ENCODE measurements at regions not wholly inside any gene's neighbourhood (a gene's known extent, or its start where the extent isn't known, plus 50 kb on each side); places are given as distances from the start of the nearest gene placed in this dataset.

DNA sequence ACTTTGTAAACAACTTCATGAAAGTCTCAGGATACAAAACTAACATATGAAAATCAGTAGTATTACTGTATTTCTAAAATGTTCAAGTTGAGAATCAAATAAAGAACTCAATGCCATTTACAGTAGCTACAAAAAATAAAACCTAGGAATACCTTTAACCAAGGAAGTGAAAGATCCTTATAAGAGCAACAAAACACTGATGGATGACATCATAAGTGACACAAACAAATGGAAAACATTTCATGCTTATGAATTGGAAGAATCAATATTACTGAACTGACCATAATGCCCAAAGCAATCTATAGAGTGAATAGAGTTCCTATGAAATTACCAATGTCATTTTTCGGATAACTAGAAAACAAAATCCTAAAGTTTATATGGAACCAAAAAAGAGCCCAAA lies 1038.1 kb downstream of the SUCLG1 start:
- no peak for ATAC-seq (ENCODE audit: insufficient read depth, low FRiP score)
- H3K36me3 ChIP-seq (ENCODE audit: control insufficient read depth in 4 of 4, insufficient read depth in 4 of 4, low read length in 4 of 4): no peaks in the 10 kb centered on the region
- WGBS, 2 donors: 95% methylated on average over 1 of the region's 1 CpG

DNA sequence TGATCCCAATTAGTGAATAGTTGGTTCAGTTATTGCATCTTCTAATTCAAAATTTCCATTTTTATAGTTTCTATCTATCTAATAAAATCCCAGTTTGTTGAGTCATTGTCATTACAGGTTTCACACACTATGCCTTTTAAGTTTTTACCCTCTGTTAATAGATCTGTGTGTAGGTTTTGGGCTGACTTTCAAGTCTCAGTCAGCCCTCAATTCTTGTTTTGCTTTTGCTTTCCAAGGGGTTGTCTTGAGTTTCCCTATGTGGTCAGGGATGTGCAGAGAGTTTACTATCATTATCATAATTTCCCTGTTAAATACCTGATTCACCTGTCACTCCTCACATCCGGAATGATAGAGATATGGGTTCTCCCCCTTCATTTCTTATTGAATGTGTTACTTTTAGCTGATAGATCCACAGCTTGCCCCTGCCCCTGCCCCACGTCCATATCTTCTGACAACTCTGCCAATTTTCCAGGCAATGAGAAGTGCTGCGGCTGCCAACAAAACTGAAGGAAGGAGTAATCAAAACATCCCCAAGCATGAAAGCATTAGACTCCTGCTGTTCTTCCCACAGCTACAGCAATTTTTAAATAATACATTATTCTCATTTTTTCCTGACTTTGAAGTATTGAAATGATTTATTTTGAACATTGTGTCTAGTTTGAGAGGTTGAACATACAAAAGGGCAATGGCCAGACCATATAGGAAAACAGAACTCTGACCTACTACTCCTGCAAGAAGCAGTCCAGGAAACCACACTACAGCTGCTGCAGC lies 1064.8 kb downstream of the SUCLG1 start:
- ATAC-seq (ENCODE audit: insufficient read depth, low FRiP score) (no peak), DNase-seq (peak in 2 of 3 donors; percentile 39 to 42)
- Histone ChIP-seq H3K9ac (ENCODE audit: insufficient read depth in 1 of 2, low read length in 2 of 2) (no peak overlapping the region), H3K9me3 (ENCODE audit: control insufficient read depth in 4 of 4, insufficient read depth in 3 of 4, low read length in 3 of 4) (no peaks in the 10 kb centered on the region), H3K27ac (ENCODE audit: low read depth in 1 of 2, low read length in 1 of 2) (no peak overlapping the region), H3K27me3 (ENCODE audit: control insufficient read depth in 3 of 3, insufficient read depth in 3 of 3, low read length in 2 of 3) (no peaks in the 10 kb centered on the region), H3K4me3 (no peak overlapping the region), H3K36me3 (ENCODE audit: control insufficient read depth in 4 of 4, insufficient read depth in 4 of 4, low read length in 4 of 4) (no peaks in the 10 kb centered on the region), H3K4me1 (ENCODE audit: control insufficient read depth in 5 of 5, insufficient read depth in 5 of 5, low read length in 5 of 5) (peaks cover 0 to 4% (median 0%) of the 10 kb centered on the region in 5 donors)
- WGBS, 2 donors: 39 to 59% methylated on average over 3 of the region's 3 CpGs
- TF ChIP-seq, protein P1, sequence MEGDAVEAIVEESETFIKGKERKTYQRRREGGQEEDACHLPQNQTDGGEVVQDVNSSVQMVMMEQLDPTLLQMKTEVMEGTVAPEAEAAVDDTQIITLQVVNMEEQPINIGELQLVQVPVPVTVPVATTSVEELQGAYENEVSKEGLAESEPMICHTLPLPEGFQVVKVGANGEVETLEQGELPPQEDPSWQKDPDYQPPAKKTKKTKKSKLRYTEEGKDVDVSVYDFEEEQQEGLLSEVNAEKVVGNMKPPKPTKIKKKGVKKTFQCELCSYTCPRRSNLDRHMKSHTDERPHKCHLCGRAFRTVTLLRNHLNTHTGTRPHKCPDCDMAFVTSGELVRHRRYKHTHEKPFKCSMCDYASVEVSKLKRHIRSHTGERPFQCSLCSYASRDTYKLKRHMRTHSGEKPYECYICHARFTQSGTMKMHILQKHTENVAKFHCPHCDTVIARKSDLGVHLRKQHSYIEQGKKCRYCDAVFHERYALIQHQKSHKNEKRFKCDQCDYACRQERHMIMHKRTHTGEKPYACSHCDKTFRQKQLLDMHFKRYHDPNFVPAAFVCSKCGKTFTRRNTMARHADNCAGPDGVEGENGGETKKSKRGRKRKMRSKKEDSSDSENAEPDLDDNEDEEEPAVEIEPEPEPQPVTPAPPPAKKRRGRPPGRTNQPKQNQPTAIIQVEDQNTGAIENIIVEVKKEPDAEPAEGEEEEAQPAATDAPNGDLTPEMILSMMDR (IDR thresholded peaks at IDR 0.05; ENCODE audit: control extremely low read depth, extremely low read depth): no peak

More for the DNA sequence above, 1038.1 kb downstream of the SUCLG1 start:
- TF ChIP-seq, protein P1 (IDR thresholded peaks at IDR 0.05; ENCODE audit: control extremely low read depth, extremely low read depth): no peak
- DNase-seq: no peak
- no peaks in the 10 kb centered on the region for H3K4me1 ChIP-seq (ENCODE audit: control insufficient read depth in 5 of 5, insufficient read depth in 5 of 5, low read length in 5 of 5)
- H3K9ac ChIP-seq (ENCODE audit: insufficient read depth in 1 of 2, low read length in 2 of 2): no peak overlapping the region
- no peak overlapping the region for H3K27ac ChIP-seq (ENCODE audit: low read depth in 1 of 2, low read length in 1 of 2)
- H3K9me3 ChIP-seq (ENCODE audit: control insufficient read depth in 4 of 4, insufficient read depth in 3 of 4, low read length in 3 of 4): peaks cover 0 to 19% (median 10%) of the 10 kb centered on the region in 4 donors
- no peaks in the 10 kb centered on the region for H3K27me3 ChIP-seq (ENCODE audit: control insufficient read depth in 3 of 3, insufficient read depth in 3 of 3, low read length in 2 of 3)
- no peak overlapping the region for H3K4me3 ChIP-seq

DNA sequence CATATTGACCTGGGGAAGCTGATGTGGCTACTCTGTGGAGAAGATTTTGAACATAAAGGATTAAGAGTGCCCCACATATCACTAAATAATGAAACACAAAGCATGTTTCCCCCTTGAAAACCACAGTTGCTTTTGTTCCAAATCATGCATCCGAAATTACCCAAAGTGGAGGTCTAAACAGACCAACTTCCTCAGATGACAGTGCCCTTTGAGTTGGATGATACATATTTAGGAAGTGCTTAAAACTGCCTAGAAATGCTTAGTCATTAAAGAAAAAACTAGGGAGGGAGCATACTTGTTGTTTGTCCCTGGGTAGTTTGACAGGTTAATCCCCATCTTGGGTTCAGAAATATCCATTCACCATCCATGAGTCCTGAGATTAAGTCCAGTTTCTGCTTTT lies 1070.3 kb downstream of the SUCLG1 start:
- H3K27me3 ChIP-seq (ENCODE audit: control insufficient read depth in 3 of 3, insufficient read depth in 3 of 3, low read length in 2 of 3): no peaks in the 10 kb centered on the region
- ATAC-seq (ENCODE audit: insufficient read depth, low FRiP score): no peak
- H3K36me3 ChIP-seq (ENCODE audit: control insufficient read depth in 4 of 4, insufficient read depth in 4 of 4, low read length in 4 of 4): no peaks in the 10 kb centered on the region
- WGBS, 2 donors: 43 to 44% methylated on average over 1 of the region's 1 CpG
- H3K27ac ChIP-seq (ENCODE audit: low read depth in 1 of 2, low read length in 1 of 2): no peak overlapping the region
- H3K9me3 ChIP-seq (ENCODE audit: control insufficient read depth in 4 of 4, insufficient read depth in 3 of 4, low read length in 3 of 4): no peaks in the 10 kb centered on the region
- no peaks in the 10 kb centered on the region for H3K4me1 ChIP-seq (ENCODE audit: control insufficient read depth in 5 of 5, insufficient read depth in 5 of 5, low read length in 5 of 5)
- TF ChIP-seq, protein P1 (IDR thresholded peaks at IDR 0.05; ENCODE audit: control extremely low read depth, extremely low read depth): no peak
- H3K4me3 ChIP-seq: no peak overlapping the region
- no peak overlapping the region for H3K9ac ChIP-seq (ENCODE audit: insufficient read depth in 1 of 2, low read length in 2 of 2)
- DNase-seq: no peak
